ENCODE measurements at regions not wholly inside any gene's neighbourhood (a gene's known extent, or its start where the extent isn't known, plus 50 kb on each side); places are given as distances from the start of the nearest gene placed in this dataset.
"Not testable (repeated sequence)": the region's sequence is repeated elsewhere in the genome, so short reads cannot be mapped to it uniquely, and the experiment has no call there.

GRCh38 chr5:91446880-91447279 is 63.8 kb upstream of the ARRDC3 start:
- DNase-seq = not testable (repeated sequence)

- no peak for DNase-seq
These were observed 60.8 kb upstream of the ARRDC3 start for GRCh38 chr5:91443761-91444467.

GRCh38 chr5:91443023-91443422 is 59.9 kb upstream of the ARRDC3 start:
- no peak for DNase-seq

GRCh38 chr5:91441082-91441481 is 58.0 kb upstream of the ARRDC3 start:
- no peak for DNase-seq

- DNase-seq = no peak
These were observed 55.8 kb upstream of the ARRDC3 start for GRCh38 chr5:91438871-91439270.

GRCh38 chr5:91436241-91436640 is 53.1 kb upstream of the ARRDC3 start:
- DNase-seq = no peak

GRCh38 chr5:91434348-91434747 is 51.2 kb upstream of the ARRDC3 start:
- no peak for DNase-seq

GRCh38 chr5:91433861-91434260 is 50.7 kb upstream of the ARRDC3 start:
- DNase-seq = no peak
